GM18517 (cell line): ENCODE measurements at regions not wholly inside any gene's neighbourhood (a gene's known extent, or its start where the extent isn't known, plus 50 kb on each side); places are given as distances from the start of the nearest gene placed in this dataset.

Experiments
- ATAC-seq: cut with Tn5 transposase; IDR thresholded peaks from one replicate; pipeline ENCODE4 v1.9.1; 2021; ENCODE audit warnings: mild to moderate bottlenecking, moderate library complexity; ENCODE audit not compliant: unreplicated experiment

DNA sequence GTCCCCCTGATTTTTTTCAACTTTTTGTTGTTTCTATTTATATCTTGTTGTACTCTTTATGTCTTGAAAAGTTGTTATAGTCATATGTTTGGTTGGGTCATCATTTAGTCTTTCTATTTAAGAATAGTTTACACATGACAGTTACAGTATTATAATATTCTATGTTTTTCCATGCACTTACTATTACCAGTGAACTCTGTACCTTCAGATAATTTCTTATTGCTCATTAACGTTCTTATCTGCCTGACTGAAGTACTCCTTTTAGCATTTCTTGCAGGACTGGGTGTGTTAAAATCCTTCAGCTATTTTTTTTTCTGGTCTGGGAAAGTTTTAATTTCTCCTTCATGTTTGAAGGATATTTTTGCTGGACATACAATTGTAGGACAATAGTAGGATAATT, 157.7 kb upstream of the DIPK2B start:
- no peak for ATAC-seq

- no peak for ATAC-seq
Measured at GRCh38 chrX:45353456-45353855, 152.8 kb upstream of the DIPK2B start.

DNA sequence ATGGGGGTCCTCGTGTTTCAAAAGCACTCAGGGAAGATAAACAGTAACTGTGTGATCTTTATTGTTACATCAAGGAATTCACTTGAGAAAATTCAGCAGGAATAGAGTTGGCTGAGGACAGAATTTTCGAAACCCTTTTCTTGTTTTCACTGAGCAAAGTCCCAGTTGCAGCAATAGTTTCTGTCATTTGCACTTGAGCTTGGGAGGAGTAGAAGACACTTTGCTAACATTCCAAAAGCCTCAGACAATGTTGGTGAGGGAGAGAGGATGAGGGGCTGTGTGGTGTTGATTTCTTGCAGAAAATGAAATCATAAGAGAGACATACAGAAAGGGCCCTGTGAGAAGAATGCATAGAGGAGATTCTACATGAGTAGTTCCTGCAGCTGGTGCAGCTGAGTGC, 151.9 kb upstream of the DIPK2B start:
- no peak for ATAC-seq

GRCh38 chrX:45351478-45351877, 150.8 kb upstream of the DIPK2B start:
- no peak for ATAC-seq

DNA sequence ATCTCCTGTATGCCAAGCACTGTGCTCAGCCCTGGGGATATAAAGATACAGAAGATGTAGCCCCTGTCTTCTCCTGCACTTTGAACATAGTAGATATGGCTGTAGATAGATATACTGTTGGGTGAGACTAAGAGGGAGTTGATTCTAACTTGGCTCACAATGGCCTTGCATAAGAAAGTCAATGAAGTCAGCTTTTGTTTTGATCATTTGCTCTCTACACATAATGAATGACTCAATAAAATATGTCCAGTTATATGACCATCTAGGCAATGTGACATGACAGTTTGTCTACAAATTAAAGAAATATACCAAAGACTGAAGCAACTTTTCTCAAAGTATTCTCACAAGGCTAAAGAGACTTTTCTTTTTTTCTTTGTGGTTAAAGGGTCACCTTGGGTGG, 147.6 kb upstream of the DIPK2B start:
- ATAC-seq = no peak

- ATAC-seq = no peak
Measured at GRCh38 chrX:45347877-45348276, 147.2 kb upstream of the DIPK2B start.

DNA sequence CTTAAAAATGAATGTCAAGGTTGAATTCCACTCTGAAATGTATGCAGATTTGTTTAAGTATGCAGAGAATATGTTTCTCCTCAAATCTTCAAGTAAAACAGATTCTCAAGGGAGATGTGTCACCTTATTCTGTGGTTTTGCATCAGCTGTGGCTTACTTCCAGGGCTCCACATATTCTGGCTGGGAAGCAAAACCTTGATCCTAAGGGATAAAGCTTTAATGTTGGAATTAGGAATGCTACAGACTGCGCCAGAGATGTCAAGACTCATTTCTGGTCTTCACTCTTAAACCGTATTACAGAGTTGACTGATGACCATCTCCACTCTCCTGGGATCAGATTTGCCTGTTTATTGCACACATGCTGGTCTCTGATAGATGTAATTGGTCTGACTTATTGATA, 143.9 kb upstream of the DIPK2B start:
- ATAC-seq = no peak

GRCh38 chrX:45329217-45329616, 128.5 kb upstream of the DIPK2B start:
- ATAC-seq = no peak

- ATAC-seq = no peak
Measured at GRCh38 chrX:45324941-45325340, 124.3 kb upstream of the DIPK2B start.

- no peak for ATAC-seq
Measured at GRCh38 chrX:45323387-45323786, 122.7 kb upstream of the DIPK2B start.

DNA sequence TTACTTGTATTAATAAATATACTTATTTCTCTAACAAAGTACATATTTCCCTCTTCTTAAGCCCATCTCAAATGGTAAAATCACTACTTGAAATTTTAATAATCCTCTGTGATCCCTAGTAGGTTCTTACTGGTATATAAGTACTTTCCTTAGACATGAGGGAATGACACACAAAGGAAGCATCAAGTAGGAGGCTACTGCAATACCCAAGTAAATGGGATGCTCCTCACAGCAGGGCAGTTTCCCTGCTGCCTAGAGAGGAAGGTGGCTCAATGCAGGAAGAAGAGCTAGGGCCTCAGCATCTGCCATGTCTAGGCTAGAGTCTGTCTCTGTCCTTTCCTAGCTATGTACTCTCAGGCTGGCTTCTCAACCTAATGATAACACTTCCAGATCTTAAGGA, 122.1 kb upstream of the DIPK2B start:
- no peak for ATAC-seq

- no peak for ATAC-seq
Measured at GRCh38 chrX:45322382-45322781, 121.7 kb upstream of the DIPK2B start.

DNA sequence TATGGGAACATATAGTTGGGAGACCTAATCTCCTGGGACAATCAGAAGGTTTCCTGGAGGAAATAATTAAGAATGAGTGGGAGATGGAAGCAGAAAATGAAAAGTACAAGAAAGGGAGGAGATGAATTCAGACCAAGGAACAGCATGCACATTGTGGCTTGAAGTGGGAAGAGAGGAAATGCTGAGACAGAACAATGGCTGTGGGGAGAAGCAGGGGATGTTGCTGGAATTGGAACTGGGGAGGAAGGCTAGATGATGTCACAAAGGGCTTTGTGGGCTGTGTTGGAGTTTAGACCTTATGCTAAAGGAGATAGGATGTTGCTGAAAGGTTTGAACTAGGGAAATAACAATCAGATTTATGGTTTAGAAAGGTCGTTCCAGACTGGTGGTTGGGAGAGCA, 119.5 kb upstream of the DIPK2B start:
- no peak for ATAC-seq

- ATAC-seq = no peak
Measured at GRCh38 chrX:45309801-45310200, 109.1 kb upstream of the DIPK2B start.

DNA sequence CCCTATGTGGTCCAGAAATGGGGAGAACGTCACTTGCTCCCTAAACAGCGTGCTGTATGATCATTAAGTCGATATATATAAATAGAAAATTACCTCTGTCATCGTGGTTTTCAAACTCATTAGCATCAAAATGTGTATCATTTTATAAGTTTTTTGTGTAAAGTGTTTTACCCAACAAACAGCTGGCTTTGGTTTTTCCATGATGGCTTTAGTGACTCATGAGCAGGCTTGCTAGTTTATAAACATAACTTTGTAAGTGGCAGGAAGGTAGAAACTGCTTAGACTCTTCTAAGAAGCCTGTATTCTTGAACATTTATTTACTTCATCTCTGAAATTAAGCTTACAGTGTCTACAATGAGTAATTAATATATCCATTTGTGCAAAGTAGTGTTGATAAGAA, 108.4 kb upstream of the DIPK2B start:
- no peak for ATAC-seq

- no peak for ATAC-seq
Measured at GRCh38 chrX:45306794-45307193, 106.1 kb upstream of the DIPK2B start.

DNA sequence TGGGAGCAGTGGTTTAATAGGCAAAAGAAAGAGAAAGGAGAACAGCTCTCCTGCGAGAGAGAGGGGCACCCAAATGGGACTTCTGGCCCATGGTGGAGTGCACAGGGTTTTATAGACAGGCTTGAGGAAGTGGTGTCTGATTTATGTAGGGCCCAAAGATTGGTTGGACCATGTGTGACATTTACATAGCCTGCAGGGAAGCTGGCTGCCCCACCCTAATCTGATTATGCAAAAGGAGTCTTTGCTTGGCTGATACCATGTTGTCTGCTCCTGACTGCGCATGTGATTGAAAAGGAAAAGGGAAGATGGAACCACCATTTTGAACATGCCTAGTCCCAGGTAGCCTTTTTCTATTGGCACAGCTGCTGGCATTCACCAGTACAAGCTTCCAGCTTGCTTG, 100.0 kb upstream of the DIPK2B start:
- ATAC-seq = no peak

DNA sequence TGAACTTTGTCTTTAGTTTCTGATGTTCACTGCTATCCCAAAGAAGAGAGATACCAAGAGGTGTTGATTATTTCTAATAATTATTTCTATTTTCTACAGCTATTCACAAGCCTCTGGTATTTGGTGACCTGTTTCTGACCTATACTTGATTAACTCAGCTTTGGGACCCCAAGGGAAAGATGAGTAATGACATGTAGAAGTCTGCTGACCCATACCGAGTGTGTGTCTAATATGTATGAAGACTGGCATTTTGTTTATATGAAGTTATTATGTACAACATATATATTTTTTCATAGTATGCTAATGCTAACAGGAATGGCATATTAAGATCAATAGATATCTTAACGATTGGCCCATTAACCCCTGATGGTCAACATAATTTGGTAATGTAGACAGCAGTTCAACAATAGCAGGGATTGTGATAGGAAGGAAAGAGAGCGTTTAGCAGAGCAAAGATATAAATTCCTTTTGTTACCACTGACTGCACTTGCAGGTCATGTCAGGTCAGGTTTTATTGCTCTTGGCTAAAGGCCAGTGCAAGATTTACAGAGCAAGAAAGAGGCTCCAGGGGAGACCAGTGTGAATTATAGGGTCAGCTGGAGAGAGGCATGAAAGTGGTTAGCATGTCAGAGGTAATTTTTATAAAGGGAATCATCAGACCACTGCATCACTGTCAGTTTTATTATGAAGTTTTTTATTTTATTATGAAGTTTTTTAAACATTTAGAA, 94.7 kb upstream of the DIPK2B start:
- ATAC-seq = no peak

- no peak for ATAC-seq
Measured at GRCh38 chrX:45274576-45274975, 73.9 kb upstream of the DIPK2B start.

DNA sequence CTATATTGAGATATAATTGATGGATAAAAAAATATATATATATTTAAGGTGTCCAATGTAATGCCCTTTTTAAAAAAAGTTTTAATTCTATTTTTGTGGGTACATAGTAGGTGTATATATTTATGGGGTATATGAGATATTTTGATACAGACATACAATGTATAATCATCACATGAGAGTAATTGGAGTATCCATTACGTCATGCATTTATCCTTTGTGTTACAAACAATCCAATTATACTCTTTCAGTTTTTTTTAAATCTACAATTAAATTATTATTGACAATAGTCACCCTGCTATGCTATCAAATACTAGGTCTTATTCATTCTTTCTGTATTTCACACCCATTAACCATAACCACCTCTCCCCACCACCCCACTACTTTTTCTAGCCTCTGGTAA, 66.3 kb upstream of the DIPK2B start:
- no peak for ATAC-seq

DNA sequence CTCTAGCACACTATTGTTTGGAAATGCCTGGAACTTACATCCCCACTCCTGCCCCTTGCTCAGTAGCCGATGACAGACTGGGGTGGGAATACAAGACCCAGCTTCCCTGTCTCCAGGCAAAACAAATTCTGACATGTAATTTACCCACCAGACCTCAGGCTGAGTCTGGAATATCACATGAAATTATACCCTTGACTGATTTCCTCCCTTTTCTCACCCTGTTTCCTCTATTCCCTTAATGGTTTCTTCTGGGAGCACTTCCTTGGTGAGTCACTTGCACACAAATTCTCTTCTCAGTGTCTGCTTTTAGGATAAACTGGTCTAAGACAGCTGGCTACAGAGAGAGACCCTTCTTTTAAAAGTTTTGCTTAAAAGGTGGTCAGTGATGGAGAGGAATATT, 65.8 kb upstream of the DIPK2B start:
- no peak for ATAC-seq

DNA sequence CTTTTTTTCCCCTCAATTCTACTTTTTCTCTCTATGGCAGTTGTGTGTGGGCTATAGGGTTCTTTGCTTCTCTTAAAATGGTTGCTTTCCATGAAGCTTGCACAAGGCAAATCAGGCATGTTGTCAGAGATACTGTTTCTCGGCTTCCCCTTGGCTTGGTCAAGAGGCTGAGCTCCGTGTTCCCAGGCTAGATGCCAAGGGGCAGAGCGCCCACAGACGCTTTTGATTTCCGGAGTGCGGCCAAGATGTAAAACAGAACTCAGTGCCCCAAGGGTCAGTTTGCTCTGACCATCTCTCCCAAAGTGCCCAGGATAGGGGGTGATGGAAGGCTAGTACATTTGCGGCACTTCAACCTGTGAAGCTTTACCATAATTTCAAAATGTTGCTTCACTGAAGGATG, 64.2 kb upstream of the DIPK2B start:
- ATAC-seq = no peak

- ATAC-seq = no peak
Measured at GRCh38 chrX:45261471-45261870, 60.8 kb upstream of the DIPK2B start.
